Small intestine (tissue), 7 donors: ENCODE measurements at regions not wholly inside any gene's neighbourhood (a gene's known extent, or its start where the extent isn't known, plus 50 kb on each side); places are given as distances from the start of the nearest gene placed in this dataset.
"Not testable (repeated sequence)": the region's sequence is repeated elsewhere in the genome, so short reads cannot be mapped to it uniquely, and the experiment has no call there.

ENCODE experiments used
- DNase-seq, 2 donors: peaks; one replicate each; pipeline versions ENCODE4 v3.0.0 to v3.0.0-alpha.2; 2013
- FAIRE-seq: peaks from 2 replicates; lab custom pipeline; 2012; peaks lifted over from hg19 to GRCh38; lab: Jason Lieb, UNC
- H3K27ac ChIP-seq, 3 donors: one replicate each; pipeline ENCODE4 v1.5.1; 2013; ENCODE audit warnings: low read length in 2 of 3, mild to moderate bottlenecking in 2 of 3, control low read depth in 1 of 3, inconsistent platforms in 1 of 3, low read depth in 1 of 3, moderate library complexity in 1 of 3
- H3K27me3 ChIP-seq, 3 donors: one replicate each; pipeline ENCODE4 v1.6.1; 2013; ENCODE audit warnings: low read length in 3 of 3, inconsistent platforms in 1 of 3; ENCODE audit not compliant: control insufficient read depth in 3 of 3, insufficient read depth in 3 of 3
- H3K36me3 ChIP-seq, 3 donors: one replicate each; pipeline ENCODE4 v1.6.1; 2013; ENCODE audit warnings: low read length in 3 of 3, inconsistent platforms in 1 of 3, low read depth in 1 of 3, mild to moderate bottlenecking in 1 of 3, moderate library complexity in 1 of 3; ENCODE audit not compliant: control insufficient read depth in 3 of 3, insufficient read depth in 2 of 3
- H3K4me1 ChIP-seq, 3 donors: one replicate each; pipeline ENCODE4 v1.6.1; 2013; ENCODE audit warnings: low read length in 2 of 3, inconsistent platforms in 1 of 3, low read depth in 1 of 3, mild to moderate bottlenecking in 1 of 3, moderate library complexity in 1 of 3; ENCODE audit not compliant: control insufficient read depth in 3 of 3, insufficient read depth in 2 of 3
- H3K4me3 ChIP-seq, 3 donors: one replicate each; pipeline ENCODE4 v1.5.1; 2013; ENCODE audit warnings: low read length in 3 of 3, control low read depth in 1 of 3, inconsistent platforms in 1 of 3, low read depth in 1 of 3, mild to moderate bottlenecking in 1 of 3, moderate library complexity in 1 of 3
- H3K9me3 ChIP-seq, 2 donors: one replicate each; pipeline ENCODE4 v1.6.1; 2013; ENCODE audit warnings: low read depth in 1 of 2, low read length in 1 of 2; ENCODE audit not compliant: control insufficient read depth in 2 of 2, insufficient read depth in 1 of 2
- WGBS, 3 donors: extraction: QIAGEN DNeasy Blood & Tissue Kit; methylation state at CpG; one replicate each; pipeline ENCODE4 v1.1.7; 2013; 5-methylcytosine and 5-hydroxymethylcytosine counted together
- donor health status: healthy with polysubstance abuse.
- donor health status: control.
- donor health status: control.
- donor health status: Bipolar disorder and iron deficiency.
- donor health status: healthy.

GRCh38 chr1:235050911-235051360 lies 77.7 kb downstream of the TOMM20 start:
- Histone ChIP-seq H3K27ac (peak overlapping the region in 1 of 3 donors; percentile 53), H3K36me3 (no peaks in the 10 kb centered on the region), H3K9me3 (no peaks in the 10 kb centered on the region), H3K4me3 (no peak overlapping the region), H3K27me3 (no peaks in the 10 kb centered on the region), H3K4me1 (peaks cover 2 to 7% (median 3%) of the 10 kb centered on the region in 3 donors)
- FAIRE-seq (no peak), DNase-seq (no peak)
- 58 to 70% (median 67%) methylated on average over 6 to 7 of the region's 7 CpGs for WGBS, 3 donors

- H3K4me1 ChIP-seq, H3K4me3 ChIP-seq, DNase-seq, H3K9me3 ChIP-seq, FAIRE-seq, H3K27me3 ChIP-seq, H3K36me3 ChIP-seq: not testable (repeated sequence)
- peak overlapping the region in 1 of 3 donors; percentile 78 for H3K27ac ChIP-seq
- WGBS, 3 donors, result 91 to 95% (median 92%) methylated on average over 21 of the region's 21 CpGs
Observed at GRCh38 chr1:235049716-235050378, 78.8 kb downstream of the TOMM20 start.

- Histone ChIP-seq H3K9me3 (no peaks in the 10 kb centered on the region), H3K27me3 (no peaks in the 10 kb centered on the region), H3K36me3 (no peaks in the 10 kb centered on the region), H3K4me3 (no peak overlapping the region), H3K4me1 (peaks cover 2 to 7% (median 3%) of the 10 kb centered on the region in 3 donors), H3K27ac (peak overlapping the region in 1 of 3 donors; percentile 78)
- FAIRE-seq (no peak), DNase-seq (no peak)
- 89 to 96% (median 93%) methylated on average over 5 of the region's 5 CpGs for WGBS, 3 donors
Observed at GRCh38 chr1:235049217-235049616, 79.4 kb downstream of the TOMM20 start.

- DNase-seq, result no peak
- H3K9me3 ChIP-seq, result no peaks in the 10 kb centered on the region
- no peaks in the 10 kb centered on the region for H3K27me3 ChIP-seq
- peak overlapping the region in 2 of 3 donors; percentile 71 to 78 for H3K27ac ChIP-seq
- no peak for FAIRE-seq
- H3K4me1 ChIP-seq, result peaks cover 2 to 7% (median 3%) of the 10 kb centered on the region in 3 donors
- H3K36me3 ChIP-seq, result no peaks in the 10 kb centered on the region
- 60 to 87% (median 78%) methylated on average over 6 of the region's 6 CpGs for WGBS, 3 donors
- H3K4me3 ChIP-seq, result no peak overlapping the region
Observed at GRCh38 chr1:235047331-235047871, 81.2 kb downstream of the TOMM20 start.

- FAIRE-seq, result no peak
Observed at GRCh38 chr1:235045921-235046601, 82.6 kb downstream of the TOMM20 start.

GRCh38 chr1:235045034-235045690 lies 83.5 kb downstream of the TOMM20 start:
- WGBS, 3 donors, result 78 to 96% (median 83%) methylated on average over 10 of the region's 10 CpGs

More at GRCh38 chr1:235045921-235046601, 82.6 kb downstream of the TOMM20 start:
- H3K36me3 ChIP-seq, result no peaks in the 10 kb centered on the region
- H3K4me3 ChIP-seq, result no peak overlapping the region
- H3K27ac ChIP-seq, result peak overlapping the region in 1 of 3 donors; percentile 11
- 90 to 93% (median 92%) methylated on average over 17 of the region's 17 CpGs for WGBS, 3 donors
- no peaks in the 10 kb centered on the region for H3K9me3 ChIP-seq
- peaks cover 0 to 7% (median 3%) of the 10 kb centered on the region in 3 donors for H3K4me1 ChIP-seq
- no peak for DNase-seq
- no peaks in the 10 kb centered on the region for H3K27me3 ChIP-seq

GRCh38 chr1:235043234-235043633 lies 85.4 kb downstream of the TOMM20 start:
- Histone ChIP-seq H3K27me3 (no peaks in the 10 kb centered on the region), H3K4me3 (no peak overlapping the region), H3K36me3 (no peaks in the 10 kb centered on the region), H3K9me3 (peaks cover 0 to 11% of the 10 kb centered on the region in 2 donors), H3K4me1 (peaks cover 0 to 7% (median 3%) of the 10 kb centered on the region in 3 donors), H3K27ac (no peak overlapping the region)
- FAIRE-seq, result no peak
- 91 to 98% (median 93%) methylated on average over 3 of the region's 3 CpGs for WGBS, 3 donors
- no peak for DNase-seq

More at GRCh38 chr1:235045034-235045690, 83.5 kb downstream of the TOMM20 start:
- DNase-seq (no peak), FAIRE-seq (no peak)
- no peaks in the 10 kb centered on the region for H3K36me3 ChIP-seq
- no peak overlapping the region for H3K4me3 ChIP-seq
- H3K4me1 ChIP-seq, result peaks cover 0 to 7% (median 3%) of the 10 kb centered on the region in 3 donors
- no peak overlapping the region for H3K27ac ChIP-seq
- no peaks in the 10 kb centered on the region for H3K27me3 ChIP-seq
- H3K9me3 ChIP-seq, result no peaks in the 10 kb centered on the region

- H3K27me3 ChIP-seq, result no peaks in the 10 kb centered on the region
- no peaks in the 10 kb centered on the region for H3K4me1 ChIP-seq
- FAIRE-seq (no peak), DNase-seq (no peak)
- H3K9me3 ChIP-seq, result peaks cover 0 to 13% of the 10 kb centered on the region in 2 donors
- no peak overlapping the region for H3K4me3 ChIP-seq
- H3K27ac ChIP-seq, result no peak overlapping the region
- 95 to 100% (median 96%) methylated on average over 2 of the region's 2 CpGs for WGBS, 3 donors
- H3K36me3 ChIP-seq, result no peaks in the 10 kb centered on the region
Observed at GRCh38 chr1:235038701-235039100, 89.9 kb downstream of the TOMM20 start.
